K562 (cell line): ENCODE measurements at regions not wholly inside any gene's neighbourhood (a gene's known extent, or its start where the extent isn't known, plus 50 kb on each side); places are given as distances from the start of the nearest gene placed in this dataset.

Experiments
- ATF6 ChIP-seq: sonication (generic); formaldehyde crosslinking; IDR thresholded peaks from 2 replicates; pipeline ENCODE4 v1.4.0; 2020; ENCODE audit warnings: mild to moderate bottlenecking, missing genetic modification reagents
- ELF1 ChIP-seq: fragments of 200-800 bp; sonication (Bioruptor generic); IDR thresholded peaks from 2 replicates; pipeline ENCODE4 v1.6.1; 2016; ENCODE audit warnings: missing genetic modification characterization, missing compliant biosample characterization
- EWSR1 ChIP-seq: fragments of 450-650 bp; IDR thresholded peaks from 2 replicates; pipeline ENCODE4 v1.6.1; 2018; ENCODE audit warnings: borderline replicate concordance, mild to moderate bottlenecking, low read depth, moderate library complexity; ENCODE audit not compliant: partially characterized antibody
- TARDBP ChIP-seq: fragments of 450-650 bp; IDR thresholded peaks from 2 replicates; pipeline ENCODE4 v1.6.1; 2016
- ZNF121 ChIP-seq: sonication (generic); formaldehyde crosslinking; conservative IDR thresholded peaks from 2 replicates; pipeline ENCODE4 v1.8.0; 2022; ENCODE audit warnings: missing genetic modification reagents
- TF ChIP-seq, protein P1 (sequence below): sonication (generic); formaldehyde crosslinking; IDR thresholded peaks from 2 replicates; pipeline ENCODE4 v1.8.0; 2022; ENCODE audit warnings: missing genetic modification reagents, mild to moderate bottlenecking, borderline replicate concordance

DNA sequence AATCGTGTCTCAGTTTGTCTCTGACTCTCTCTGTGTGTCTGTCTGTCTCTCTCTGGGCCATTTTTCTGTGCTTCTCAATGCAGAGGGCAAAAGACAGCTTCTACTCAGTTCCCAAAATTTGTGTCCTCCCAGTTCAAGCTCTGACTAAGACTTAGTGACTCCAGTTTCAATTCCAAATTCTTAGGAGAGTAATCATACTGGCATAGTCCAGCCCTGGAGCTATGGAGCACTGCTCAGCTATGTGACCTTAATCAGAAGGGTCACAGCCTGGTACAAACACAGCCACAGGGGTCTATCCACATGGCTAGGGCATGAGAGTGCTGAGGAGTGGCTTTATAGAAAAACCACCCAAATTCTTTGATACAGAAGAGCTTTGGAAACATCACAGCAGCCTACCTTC is 91.9 kb downstream of the FOXF2 start (continued):
- TF ChIP-seq ATF6 (CRISPR knock-in tag) (no peak), ZNF121 (CRISPR knock-in tag) (no peak), EWSR1 (no peak), TARDBP (no peak), ELF1 (tag) (no peak)
- TF ChIP-seq, protein P1, sequence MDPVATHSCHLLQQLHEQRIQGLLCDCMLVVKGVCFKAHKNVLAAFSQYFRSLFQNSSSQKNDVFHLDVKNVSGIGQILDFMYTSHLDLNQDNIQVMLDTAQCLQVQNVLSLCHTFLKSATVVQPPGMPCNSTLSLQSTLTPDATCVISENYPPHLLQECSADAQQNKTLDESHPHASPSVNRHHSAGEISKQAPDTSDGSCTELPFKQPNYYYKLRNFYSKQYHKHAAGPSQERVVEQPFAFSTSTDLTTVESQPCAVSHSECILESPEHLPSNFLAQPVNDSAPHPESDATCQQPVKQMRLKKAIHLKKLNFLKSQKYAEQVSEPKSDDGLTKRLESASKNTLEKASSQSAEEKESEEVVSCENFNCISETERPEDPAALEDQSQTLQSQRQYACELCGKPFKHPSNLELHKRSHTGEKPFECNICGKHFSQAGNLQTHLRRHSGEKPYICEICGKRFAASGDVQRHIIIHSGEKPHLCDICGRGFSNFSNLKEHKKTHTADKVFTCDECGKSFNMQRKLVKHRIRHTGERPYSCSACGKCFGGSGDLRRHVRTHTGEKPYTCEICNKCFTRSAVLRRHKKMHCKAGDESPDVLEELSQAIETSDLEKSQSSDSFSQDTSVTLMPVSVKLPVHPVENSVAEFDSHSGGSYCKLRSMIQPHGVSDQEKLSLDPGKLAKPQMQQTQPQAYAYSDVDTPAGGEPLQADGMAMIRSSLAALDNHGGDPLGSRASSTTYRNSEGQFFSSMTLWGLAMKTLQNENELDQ: no peak
- TF ChIP-seq, all 486 proteins: peak for 0
